Superior temporal gyrus (tissue), 1 donor: ENCODE measurements at regions not wholly inside any gene's neighbourhood (a gene's known extent, or its start where the extent isn't known, plus 50 kb on each side); places are given as distances from the start of the nearest gene placed in this dataset.
A peak's percentile ranks its signal among the peaks of the same experiment; 100 is the strongest.

ENCODE experiments used
- DNase-seq: peaks from one replicate; pipeline ENCODE4 v3.0.0-alpha.2; 2016; ENCODE audit errors: extremely low spot score

DNA sequence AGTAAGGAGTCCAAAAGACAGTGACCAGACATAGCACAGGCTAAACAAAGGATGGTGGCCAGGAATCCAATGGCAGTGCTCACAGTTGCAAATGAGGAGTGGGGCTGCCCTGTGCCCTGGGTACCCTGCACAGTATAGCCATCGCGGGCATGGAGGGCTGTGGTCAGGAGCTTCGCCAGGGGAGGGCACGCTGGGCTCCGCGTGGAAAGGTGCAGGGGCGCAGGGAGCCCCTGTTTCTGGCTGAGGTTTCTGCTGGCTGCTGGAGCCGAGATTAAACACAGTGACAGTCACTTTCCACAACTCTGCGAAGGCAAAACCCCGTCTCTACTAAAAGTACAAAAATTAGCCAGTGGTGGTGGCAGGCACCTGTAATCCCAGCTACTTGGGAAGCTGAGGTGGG is 194.7 kb downstream of the GALR1 start:
- no peak for DNase-seq

DNA sequence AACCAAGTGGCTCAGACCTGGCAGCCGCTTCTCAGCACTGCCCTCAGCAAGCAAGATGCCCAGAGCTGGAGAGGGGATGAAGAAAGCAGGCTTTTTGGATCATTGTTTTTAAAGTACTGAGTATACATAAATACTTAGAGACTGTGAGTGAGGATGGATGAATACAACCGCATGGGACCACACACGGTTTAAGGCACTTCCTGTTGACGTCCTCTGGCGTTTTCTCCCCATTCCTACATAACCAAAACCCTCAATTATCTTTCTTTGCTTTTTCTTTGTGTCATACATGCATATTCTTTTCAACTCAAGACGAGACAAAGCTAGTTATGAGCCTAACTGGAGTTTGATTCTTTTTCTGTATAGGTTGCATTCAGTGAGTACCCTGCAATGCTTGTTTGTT is 198.4 kb downstream of the GALR1 start:
- no peak for DNase-seq

DNA sequence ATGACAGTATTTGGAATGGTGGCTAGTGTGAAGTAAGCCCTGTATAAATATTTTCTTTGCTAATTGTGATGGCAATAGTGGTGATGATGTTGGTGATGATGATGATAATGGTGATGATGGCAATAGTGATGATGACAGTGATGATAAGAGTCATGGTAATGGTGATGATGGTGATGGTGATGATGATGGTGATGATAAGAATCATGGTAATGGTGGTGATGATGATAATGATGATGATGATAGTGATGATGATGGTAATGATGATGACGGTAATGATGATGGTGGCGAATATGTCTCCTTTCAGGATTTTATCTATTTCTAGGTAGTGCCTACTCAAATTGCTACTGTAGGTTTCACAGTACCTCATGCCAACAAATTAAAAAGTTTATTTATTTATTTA is 205.4 kb downstream of the GALR1 start:
- DNase-seq, result no peak

DNA sequence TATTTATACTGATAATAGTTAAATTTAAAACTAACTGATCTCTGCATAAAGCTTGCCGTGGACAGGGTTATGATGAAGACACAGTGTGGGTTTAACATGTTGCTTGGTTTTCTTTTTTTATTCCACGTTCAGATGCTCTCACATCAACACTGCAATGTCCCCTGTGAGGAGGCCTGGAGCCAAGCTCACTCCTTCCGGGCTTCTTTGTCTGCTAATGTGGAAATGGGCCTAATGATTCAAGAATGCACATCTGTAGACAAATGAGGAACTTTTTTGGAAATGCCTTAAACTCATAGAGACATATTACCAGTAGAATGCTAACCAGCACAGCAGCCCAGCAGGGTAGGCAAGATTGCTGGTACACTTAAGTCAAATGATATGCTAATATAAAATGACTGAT is 208.0 kb downstream of the GALR1 start:
- DNase-seq, result no peak

DNA sequence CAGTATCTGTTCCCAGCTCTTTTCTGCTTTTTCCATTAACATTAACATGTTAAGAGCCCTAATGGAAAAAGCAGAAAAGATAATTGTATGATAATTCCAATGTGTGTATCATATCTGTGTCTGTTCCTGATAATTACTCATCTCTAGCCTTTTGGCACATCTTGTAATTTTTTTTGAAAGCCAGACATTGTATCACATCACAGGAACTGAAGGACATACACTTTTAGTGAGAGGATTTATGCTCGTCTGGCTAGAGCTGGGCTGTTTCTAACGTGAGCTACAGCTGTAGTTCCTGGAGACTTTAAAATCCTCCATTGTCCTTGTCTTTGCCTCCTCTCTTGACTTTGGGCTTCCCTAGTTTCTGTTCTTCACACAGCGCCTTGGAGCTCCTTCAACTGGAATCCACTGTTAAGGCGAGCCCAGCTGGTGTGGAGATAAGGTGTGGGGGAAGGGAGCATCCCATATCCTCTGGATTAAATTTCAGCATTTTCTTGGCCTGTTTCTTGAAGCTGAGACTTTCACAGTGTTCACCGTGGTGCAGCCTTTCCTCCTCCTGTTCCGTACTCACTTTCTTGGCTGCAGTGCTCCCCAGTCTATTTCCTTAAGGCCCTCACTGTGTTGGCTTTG is 211.5 kb downstream of the GALR1 start:
- no peak for DNase-seq

DNA sequence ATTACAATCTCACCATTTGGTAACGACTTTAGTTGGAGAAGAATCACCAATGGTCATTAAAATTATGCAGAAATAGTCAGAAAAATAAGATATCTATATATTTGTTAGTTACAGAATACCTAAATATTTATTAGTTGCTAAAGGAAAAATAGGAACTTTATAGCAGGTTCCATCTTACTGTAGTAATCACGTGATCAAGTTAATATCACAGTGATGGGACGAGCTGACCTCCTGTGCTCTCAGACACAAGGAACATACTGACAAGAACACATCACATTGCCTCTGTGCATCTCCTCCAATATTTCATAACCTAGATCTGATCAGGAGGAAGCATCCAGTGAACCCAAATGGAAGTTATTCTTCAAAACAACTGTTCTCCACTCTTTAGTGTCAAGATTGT is 215.3 kb downstream of the GALR1 start:
- DNase-seq, result no peak

DNA sequence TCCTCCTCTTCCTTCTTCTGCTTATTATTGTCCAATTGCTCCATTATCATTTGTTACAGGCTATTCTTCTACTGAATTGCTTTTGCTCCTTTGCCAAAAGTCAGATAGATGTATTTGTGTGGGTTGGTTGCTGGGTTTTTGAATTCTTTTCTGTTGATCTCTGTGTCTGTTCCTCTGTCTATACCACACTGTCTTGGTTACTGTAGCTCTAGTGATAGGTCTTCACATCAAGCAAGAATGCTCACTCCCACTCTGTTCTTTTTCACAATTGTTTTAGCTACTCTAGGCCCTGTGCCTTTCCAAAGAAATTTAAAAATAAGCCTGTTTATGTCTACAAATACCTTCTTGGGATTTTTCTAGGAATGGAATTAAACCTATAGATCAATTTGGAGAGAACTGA is 217.2 kb downstream of the GALR1 start:
- no peak for DNase-seq

DNA sequence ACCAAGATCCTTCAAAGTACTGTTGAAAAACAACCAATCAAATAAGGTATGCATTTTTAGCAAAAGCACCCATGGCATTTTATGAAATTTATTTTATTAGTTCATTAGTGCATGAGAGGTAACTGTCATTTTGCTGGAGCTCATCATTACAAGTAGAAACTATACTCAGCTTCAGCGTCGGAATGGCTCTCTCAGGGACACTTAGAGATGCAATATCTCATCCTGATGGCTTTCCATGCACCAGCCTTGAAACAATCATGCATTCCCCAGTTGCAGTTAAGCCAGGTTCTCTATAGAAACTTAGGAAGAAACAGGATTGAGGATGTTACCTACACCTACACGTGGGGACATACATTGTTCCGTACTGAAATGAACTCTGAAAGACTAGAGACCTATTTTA is 219.5 kb downstream of the GALR1 start:
- no peak for DNase-seq

DNA sequence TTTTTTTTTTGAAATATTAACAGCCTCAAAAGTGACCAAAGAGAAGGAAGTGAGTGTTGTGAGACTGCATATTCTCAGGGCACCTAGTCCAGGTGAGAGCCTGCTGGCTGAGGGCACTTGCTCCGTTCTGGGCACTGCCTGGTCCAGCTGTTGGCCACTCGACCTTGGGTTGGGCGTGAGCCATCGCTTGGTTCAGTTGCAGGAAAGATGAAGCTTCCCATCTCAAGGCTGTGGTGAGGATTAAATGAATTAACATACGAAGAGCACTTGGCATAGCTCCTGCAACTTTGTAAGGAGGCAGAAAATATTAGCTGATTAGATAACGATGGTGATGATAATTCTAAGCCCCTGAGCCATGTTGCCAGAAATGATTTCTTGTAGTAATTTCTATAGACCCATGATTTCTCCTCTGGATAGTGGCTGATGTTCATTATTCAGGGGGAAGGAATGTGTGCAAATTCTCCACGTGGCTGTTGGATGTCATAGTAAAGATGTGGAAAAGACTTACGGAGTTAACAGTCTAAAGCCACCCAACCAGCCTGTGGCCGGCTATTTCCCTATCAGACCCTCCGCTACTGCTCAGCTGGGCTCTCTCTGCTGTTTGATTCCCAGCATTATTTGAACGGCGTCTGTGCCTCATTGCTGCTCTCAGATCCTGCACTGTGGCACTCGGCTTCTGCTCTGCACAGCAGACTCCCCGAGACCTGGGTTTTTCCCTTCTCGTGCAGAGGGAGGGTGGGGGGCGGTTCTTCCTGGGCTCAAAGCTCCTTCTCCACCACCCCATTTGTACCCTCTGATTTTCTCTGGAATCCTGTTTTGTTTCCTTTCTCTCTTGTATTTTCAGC is 221.1 kb downstream of the GALR1 start:
- no peak for DNase-seq

DNA sequence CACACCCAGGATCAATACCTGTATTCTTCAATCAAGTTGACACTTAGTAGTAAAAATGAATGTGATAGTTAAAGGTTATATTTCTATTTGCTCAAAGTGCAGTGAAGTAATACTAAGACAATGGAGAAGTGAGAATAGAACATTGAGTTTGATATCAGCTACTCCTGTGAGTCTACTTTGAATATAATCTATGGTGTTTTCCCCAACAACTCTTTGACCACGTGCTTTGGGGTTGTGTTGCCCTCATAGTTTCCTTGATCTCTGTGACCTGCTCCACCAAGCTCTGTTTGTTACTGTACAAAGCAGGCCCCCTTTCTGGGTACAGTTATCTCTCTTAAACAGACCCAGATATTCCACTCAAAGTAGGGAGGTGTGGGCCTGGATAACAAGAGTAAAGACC is 222.9 kb downstream of the GALR1 start:
- DNase-seq, result no peak

DNA sequence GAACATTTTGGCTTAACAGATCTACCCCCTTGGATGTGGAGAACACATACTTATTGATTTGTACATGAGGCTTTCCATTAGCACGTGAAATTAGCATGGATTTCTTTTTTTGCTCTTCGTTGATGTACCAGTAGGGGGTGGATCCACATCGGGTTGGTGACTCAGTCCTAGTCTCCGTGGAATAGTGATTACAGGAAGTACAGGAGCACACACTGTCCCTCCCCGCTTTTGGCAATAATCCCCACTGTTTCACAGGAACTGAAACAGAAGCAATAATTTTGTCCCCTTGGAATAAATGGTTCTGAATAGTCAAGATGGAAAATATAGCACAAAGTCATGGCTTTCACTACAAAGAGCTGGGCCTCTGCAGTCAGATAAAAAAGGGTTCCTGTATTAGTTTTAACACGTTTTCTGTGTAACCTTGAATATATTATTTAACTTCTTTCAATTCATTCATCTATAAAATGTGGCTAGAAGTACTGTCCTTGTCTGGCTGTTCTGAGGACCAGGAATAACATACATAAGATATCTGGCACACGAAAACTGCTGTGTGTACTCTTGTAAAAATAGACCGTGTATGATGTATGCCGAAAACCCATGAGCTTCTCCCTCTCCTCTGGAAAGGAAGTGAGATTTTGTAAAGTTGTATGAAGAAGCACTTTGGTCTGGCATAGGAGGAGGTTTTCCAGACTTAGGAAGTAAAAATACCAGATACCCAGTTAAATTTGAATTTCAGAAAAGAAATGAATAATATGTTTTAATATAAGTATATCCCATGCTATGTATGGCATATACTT is 229.2 kb downstream of the GALR1 start:
- peak; percentile 56 for DNase-seq

DNA sequence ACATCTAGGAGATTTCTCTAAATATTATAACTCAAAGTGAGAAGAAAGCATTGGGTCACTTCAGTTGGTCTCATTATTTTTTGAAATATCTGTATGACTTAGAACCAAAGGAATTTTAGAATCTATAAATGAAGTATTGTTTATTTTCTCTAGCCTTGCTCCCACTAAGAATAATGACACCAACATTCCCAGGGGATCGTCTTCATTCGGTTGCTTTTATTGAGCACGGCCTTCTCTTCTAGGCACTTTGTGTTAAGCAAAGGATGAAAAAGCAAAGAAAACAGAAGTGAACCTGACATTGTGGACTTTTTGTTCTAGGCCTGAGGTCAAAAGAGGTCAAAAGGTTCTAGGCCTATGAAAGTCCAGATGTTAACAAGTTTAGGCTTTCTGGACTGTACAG is 231.9 kb downstream of the GALR1 start:
- DNase-seq, result no peak

DNA sequence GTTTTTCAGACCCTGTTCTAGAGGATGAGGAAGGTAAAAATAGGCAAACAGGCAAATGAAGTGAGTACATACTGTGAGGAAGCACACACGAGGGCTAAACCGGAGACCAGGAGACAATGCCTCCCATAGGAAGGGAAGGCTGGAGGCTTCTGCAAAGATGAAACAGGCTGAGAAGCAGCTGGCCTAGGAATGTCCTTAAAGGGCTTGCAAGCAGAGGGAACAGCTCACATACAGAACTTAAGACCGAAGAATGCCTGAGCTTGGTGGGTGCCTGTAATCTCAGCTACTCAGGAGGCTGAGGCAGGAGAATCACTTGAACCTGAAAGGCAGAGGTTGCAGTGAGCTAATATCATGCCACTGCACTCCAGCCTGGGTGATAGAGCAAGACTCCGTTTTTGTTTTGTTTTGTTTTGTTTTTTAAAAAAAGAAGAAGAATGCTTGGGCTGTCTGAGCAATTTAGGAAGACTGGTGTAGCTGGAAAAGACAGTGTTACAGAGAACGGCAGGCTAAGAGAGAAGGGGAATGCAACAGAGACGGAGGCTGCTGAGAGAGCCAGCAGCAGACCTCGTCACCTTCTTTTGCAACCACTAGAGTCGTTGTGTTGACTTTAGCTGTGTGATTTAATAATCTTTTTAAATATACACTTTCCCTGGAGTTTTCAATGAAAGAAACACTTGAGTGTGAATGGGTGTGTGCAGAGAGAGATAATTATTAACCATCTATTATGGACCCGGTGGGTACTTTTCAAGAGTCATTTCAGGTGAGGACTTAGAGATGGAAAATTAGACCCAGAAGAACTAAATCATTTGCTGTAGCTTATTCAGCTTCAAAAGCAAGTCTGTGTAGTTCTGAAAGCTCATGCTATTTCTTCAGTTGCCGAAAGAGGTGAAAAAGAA is 232.8 kb downstream of the GALR1 start:
- no peak for DNase-seq

DNA sequence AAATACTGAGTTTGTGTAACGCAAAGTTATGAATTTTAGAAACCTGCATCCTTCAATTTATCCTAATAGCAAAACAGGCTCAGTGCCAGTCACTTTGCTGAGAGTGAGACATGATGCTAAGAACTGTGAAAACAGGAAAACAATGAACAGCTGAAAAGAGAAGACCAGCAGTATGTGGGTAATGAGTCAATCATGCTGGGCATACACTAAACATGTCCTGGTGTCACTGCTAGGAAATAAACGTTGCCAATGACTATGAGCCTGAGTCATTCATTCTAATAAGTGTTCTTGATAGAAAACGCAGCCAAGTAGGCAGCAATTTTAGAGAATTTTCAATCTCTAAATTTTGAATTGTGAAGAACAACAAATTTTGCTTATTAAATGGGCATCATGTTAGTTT is 237.3 kb downstream of the GALR1 start:
- DNase-seq, result no peak

DNA sequence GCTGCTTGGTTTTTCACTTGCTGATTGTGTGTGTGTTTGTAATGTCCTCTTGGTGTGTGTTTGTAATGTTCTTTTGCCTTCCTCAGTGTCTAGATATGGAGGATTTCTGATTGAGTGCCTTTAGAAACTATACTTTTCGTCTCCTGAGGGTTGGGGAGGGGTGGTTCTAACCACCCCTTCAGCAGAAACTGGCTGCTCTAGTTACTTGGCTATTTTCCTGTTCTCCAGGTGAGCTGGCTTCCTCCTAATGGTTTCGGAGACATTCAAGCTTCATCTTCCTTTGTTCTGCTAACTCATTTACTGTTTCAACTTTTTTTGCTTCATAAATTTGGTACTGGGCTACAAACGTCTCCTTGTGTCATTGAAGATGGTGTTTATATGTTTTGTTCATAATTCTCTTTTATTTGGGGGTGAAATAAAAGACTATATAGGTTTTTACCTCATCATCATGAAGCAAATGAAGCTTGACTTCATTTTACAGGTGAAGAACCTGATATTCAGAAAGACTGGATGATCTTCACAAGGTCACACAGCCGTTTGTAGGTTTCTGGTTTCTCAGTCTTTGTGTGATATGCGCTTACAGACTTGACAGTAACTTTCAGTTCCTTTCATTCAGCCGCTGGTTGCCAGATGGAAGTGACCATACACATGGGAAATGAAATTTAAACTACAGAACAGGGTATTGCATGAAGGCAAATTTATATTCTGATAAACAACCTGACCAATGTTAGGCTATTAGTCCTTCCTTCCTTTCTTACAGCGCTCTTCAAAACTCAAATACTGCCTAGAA is 238.5 kb downstream of the GALR1 start:
- DNase-seq, result no peak

DNA sequence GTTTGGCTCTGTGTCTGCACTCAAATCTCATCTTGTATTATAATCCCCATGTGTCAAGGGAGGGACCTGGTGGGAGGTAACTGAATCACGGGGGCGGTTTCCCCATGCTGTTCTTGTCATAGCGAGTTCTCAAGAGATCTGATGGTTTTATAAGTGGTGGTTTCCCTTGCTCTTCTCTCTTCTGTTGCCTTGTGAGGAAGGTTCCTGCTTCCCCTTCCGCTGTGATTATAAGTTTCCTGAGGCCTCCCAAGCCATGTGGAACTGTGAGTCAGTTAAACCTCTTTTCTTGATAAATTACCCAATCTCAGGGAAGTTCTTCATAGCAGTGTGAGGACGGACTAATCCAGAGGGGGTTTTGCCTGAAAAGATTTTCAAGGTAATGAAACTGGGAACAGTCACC is 245.4 kb downstream of the GALR1 start:
- DNase-seq, result no peak

DNA sequence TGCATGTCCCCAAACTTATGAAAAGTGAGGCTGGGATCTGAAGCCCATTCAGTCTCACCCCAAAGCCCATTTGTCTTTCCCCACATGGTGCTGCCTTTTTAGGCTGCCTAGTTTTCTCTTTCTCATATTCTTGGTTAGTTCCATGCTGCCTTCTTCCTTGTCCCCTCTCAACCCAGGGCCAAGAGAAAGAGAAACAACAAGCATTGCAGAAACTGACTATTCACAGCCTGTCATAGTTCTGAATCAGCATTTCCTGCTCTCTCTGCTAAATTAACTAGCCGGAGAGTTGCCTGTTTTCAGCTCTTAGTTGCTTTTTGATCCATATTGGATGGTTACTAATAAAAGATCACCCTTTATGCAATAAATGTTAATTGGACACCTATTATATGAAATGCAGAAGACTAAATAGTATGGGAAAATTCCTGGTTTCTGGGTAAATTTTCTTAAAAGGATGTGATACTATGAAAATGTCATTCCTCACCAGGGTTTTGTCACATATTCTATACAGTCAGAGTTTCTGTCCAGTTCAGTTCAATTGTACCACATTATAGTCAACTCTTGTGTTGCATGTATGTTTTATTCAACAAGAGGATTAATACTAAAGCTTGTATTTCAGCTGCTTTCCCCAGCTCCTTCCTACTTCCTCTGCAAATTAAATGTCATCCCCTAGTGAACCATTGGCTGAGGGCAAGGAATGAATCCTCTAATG is 246.5 kb downstream of the GALR1 start:
- peak; percentile 13 for DNase-seq

DNA sequence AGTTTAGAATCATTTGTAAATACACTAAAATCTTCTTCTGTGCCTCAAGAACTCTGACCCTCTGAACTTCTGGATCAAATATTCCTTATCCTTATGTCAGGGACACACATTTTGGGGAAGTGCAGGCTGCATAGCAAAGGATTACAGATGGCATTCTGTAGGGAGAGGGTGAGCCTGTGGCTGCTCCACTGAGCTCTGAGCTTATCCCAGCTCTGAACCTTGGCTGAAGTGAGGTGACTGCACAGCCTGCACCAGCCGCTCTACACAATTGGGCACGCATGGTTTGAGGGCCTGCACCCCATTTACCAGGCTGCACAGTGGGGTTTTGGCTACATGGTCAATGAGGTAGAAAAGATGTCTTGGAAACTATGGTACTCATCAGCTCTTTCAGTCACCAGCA is 251.6 kb downstream of the GALR1 start:
- DNase-seq, result no peak

DNA sequence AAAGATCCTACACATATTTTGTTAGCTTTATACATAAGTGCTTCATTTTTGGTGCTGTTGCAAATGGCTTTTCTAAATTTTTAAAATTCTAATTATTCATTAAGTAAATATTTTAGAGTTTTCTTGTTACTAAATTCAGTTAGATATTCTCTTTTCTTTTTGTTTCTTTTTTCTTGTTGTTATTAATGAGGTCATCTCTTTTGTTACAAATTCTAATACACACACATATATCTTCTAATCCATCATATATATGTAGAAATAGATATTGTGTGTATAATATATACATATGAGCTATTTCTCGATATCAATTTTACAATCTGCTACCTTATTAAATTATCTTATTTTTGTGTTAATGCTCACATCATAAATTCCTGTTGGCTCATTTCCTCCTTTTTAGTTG is 255.9 kb downstream of the GALR1 start:
- no peak for DNase-seq

DNA sequence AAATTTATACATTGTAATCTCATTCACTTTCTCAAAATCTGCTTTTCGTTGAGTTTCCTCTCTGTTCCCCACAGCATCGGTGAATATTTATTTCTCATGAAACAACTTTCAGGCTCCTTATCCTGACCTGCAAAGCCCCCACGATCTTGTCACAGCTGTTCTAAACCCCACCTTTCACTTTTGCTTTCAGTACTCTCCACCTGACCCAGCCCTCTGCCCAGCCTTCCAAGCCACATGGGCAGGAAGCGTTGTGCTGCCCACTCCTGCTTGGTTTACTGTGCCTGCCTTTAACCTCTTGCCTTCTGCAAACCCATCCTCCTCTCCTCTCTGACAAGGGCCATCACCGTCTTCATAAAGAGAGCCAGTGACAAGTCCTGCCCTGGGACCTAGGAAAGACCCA is 262.5 kb downstream of the GALR1 start:
- no peak for DNase-seq
